ENCODE measurements at regions not wholly inside any gene's neighbourhood (a gene's known extent, or its start where the extent isn't known, plus 50 kb on each side); places are given as distances from the start of the nearest gene placed in this dataset.

DNA sequence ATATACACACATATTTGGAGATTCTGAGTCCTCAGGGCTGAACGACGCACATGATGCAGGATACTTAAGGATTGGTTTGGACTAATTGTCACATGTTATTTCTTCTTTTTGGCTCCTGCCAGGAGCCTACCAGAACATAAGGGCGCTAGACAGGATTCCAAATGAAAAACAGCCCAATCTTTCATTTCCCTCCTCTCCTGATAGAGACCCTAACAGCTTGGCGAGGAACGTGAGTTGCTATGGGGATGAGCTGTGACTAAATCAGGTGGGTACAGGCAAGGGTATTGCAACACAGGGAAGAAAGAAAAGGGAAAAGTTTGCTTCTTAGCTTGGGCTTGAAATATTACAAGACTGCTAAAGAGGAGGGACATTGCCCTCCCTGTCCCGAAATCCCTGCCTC lies 109.9 kb downstream of the AIPL1 start:
- no peak for DNase-seq (ENCODE audit: low read depth, low spot score)

DNA sequence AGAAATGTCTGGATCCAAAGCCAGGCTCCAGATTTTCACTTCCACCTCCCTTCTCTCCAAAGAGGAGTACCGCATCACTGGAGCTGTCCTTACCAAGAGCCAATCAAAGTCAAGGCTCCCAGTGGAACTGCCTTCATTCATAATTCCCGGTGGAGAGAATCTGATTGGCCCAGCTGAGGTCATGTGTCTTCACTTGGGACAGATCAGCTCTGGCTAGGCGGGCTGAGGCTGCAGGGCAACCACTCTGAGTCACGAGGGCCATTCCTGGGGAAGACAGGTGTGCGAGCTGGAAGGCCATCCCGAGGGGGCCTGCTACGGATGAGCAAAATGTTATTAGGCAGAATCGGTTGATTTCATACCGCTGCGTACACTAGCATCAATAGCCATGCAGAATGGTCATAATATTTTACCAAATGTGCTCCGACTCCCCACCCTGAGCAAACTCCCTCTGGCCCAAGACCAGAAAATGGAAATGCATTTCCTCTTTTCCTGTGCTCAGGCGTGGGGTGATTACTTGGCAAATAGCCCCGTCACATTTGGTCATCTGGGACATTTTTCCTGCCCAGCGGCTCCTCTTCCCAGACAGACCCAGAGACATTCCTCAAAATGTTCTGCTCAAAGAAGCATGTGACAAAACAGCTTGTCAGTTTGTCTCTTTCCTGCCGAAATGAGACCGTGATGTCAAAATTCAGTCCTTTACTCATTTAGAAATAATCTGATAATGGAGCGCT lies 111.1 kb downstream of the AIPL1 start:
- DNase-seq (ENCODE audit: low read depth, low spot score), result peak; percentile 23

- no peak for DNase-seq (ENCODE audit: low read depth, low spot score)
Measured at GRCh38 chr17:6322316-6322715, 112.6 kb downstream of the AIPL1 start.

GRCh38 chr17:6314311-6314710 lies 120.6 kb downstream of the AIPL1 start:
- no peak for DNase-seq (ENCODE audit: low read depth, low spot score)

- DNase-seq (ENCODE audit: low read depth, low spot score), result no peak
Measured at GRCh38 chr17:6313835-6314234, 121.1 kb downstream of the AIPL1 start.

GRCh38 chr17:6306820-6307219 lies 128.1 kb downstream of the AIPL1 start:
- DNase-seq (ENCODE audit: low read depth, low spot score), result no peak

DNA sequence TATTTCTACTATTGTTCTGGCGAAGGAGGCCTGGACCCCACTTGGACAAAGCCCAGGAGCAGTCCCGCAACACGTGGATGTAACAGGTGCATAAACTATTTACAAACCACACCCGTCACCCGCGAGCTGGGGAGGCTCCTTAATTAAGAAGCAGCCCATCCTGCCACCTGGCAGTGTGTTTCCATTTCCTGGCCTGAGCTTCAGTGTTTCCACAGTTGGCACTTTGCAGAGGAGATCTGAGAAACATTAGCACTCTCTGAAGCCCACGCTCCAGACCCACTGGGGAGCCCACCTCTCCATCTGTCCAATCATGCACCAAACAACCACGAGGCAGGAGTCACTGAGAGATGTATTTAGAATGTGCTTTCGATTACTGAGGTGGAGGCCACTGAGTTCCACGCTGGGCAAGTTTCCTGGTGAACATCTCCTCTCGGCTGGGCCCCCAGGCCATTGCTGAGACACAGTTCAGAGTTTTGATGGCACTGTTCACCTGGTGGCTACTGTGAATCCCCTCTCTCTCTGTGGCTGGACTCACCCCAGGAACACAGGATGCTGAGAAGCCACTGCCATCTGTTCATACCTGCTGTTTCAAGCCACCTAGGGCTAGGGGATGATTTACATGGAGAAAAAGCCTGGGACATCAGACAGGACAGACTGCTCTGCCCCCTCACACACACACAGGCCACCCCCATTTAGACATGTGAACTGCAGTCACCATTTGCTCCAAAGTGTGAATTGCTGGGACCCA lies 129.1 kb downstream of the AIPL1 start:
- DNase-seq (ENCODE audit: low read depth, low spot score), result no peak

GRCh38 chr17:6304894-6305612 lies 129.9 kb downstream of the AIPL1 start:
- DNase-seq (ENCODE audit: low read depth, low spot score), result no peak

DNA sequence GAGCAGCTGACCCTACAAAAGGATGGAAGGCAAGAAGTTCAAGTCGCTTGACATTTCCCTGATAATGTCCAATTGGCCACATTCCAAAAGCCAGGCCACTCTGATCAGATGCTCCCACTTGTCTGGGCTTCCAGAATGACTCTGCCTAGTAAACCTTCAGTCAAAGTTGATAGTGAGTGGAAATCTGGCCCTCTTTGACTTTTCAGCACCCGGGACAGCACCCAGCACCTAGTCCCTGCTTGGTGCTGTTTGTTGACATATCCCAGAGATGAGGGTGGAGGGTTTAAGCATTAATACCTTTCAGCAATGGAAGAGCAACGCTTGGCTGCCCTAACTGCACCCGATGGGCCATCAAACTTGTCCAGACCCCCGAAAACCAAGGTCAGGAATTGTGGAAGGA lies 131.3 kb downstream of the AIPL1 start:
- DNase-seq (ENCODE audit: low read depth, low spot score), result peak; percentile 62

DNA sequence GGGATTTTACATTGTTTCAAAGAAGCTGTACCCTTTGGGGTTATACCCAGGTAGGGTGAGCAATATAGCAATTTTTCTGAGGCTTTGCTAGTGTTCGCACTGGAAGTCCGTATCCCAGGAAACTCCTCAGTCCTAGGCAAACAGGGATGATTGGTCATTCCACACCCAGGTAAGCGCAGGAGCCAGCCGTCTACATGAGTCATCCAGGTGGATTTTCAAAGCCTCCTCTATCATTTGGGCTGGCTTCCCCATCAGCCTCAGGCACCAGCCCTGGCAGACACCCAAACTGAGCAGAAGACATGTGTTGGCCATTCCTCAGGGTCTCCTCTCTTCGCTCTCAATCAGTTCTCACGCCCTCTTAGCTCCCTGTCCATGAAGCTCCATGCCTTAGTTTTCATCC lies 135.6 kb downstream of the AIPL1 start:
- no peak for DNase-seq (ENCODE audit: low read depth, low spot score)

DNA sequence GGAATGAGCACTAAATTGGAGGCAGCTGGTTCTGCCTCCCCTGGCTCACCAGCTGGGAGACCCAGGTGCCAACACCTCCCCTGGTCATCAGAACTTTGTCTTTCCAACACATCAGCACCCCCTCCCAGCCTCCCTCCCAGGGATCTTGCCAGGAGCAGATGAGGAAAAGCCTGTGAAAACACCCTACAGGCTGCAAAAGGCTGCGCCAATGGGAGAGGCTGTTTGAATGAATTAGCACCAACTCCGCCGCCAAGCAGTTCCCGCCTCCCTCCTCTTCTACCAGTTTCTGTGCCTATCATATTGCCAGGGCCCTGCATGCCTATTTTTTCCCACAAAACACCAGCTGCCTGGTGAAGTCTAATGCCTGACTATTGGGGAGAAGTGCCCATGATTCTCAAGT lies 137.0 kb downstream of the AIPL1 start:
- DNase-seq (ENCODE audit: low read depth, low spot score), result no peak

GRCh38 chr17:6297119-6297518 lies 137.8 kb downstream of the AIPL1 start:
- DNase-seq (ENCODE audit: low read depth, low spot score), result no peak

DNA sequence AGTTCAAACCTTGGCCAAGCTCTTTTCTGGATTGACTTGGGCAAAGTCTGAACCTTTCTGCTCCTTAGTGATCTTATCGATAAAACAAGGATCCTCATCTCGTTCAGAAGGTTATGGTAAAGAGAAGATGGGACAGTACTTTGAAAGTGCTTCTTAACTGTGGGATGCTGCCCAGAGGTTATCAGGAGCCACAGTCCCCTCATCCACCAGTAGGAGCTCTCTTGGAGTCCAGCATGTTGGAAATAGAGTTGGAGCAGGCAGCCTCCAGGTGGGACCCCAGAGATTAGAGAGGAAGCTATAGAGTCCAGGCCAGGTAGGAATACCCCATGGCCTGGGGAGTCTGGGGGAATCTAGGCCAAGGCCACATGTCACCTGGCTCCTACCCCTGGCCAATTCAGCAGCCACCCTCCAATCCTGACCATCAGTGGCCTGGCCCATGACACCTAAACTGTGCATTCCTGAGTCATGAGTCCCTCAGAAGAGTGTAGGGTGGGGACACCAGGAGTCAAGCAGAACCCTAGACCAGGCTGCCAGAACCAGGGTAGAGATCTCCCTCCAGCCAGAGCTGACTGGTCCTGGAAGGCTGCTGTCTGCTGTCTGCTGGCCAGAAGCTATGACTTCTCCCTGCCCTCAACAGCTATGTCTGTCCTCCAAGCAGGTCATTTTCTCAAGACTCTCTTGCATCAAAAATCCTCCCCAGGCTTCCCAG lies 144.3 kb downstream of the AIPL1 start:
- DNase-seq (ENCODE audit: low read depth, low spot score), result no peak

GRCh38 chr17:6286233-6286632 lies 148.7 kb downstream of the AIPL1 start:
- DNase-seq (ENCODE audit: low read depth, low spot score), result peak; percentile 60

DNA sequence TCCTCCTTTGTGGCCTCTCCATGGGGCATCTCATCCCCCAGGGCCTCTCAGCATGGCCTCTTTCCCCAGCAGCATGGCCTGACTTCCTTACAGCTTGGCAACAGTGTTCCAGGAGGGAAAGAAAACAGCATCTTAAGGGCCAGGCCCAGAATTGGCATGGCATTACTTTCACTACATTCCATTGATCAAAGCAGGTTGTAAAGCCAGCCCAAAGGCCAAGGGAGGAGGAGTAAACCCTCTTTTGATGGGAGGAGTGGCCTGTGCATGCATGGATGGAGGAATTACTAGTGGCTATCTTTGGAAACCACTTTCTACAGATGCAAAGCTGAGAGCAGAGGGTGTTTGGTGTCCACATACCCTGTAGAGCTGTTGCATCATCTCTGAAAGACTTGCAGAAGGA lies 149.4 kb downstream of the AIPL1 start:
- no peak for DNase-seq (ENCODE audit: low read depth, low spot score)

GRCh38 chr17:6279659-6280058 lies 155.3 kb downstream of the AIPL1 start:
- DNase-seq (ENCODE audit: low read depth, low spot score), result peak; percentile 73

DNA sequence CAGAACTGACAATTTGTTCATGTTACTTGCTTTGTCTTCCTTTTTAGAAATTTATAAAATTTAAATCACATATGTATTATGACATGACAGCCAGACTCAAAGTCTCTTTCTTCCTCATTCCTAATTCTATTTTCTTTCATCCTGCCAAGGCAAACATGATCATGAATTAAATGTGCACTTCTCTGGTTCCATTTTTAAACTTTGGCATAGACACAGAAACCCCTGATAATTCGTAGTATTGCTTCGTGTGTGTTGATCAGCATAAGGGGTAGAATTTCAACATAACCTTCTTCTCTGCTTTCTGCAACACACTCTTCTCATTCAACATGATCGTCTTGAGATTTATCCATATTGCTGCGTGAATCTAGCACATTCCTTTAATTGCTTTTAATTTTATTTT lies 156.5 kb downstream of the AIPL1 start:
- DNase-seq (ENCODE audit: low read depth, low spot score), result no peak

- DNase-seq (ENCODE audit: low read depth, low spot score), result no peak
Measured at GRCh38 chr17:6276711-6277110, 158.2 kb downstream of the AIPL1 start.

DNA sequence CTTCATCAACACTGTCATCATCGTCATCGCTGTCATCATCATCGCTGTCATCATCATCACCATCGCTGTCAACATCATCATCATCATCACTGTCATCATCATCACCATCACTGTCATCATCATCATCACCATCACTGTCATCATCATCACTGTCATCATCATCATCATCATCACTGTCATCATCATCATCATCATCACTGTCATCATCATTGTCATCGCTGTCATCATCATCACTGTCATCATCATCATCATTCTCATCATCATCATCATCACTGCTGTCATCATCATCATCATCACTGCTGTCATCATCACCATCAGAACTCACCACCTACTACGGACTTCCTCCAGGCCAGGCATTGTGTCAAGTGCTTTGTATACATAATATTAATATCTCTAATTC lies 160.6 kb downstream of the AIPL1 start:
- no peak for DNase-seq (ENCODE audit: low read depth, low spot score)

DNA sequence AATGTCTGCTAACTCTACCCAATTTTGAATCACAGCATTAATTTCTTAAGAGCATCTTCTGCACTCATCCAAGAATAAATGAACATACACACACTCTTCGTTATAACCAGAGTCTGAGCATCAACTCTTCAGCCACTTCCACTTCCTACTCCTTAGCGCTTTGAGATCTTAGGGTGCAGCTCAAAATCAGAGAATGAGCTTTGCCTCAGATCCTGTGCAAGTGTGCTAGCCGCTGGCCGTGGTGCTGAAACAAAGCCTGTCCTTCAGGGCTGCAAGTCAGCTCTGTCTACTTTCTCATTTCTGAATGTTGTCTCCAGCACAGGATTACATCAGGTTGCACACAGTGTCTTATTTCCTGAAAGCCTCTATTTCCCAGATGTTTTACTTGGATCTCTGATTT lies 165.4 kb downstream of the AIPL1 start:
- DNase-seq (ENCODE audit: low read depth, low spot score), result peak; percentile 26

DNA sequence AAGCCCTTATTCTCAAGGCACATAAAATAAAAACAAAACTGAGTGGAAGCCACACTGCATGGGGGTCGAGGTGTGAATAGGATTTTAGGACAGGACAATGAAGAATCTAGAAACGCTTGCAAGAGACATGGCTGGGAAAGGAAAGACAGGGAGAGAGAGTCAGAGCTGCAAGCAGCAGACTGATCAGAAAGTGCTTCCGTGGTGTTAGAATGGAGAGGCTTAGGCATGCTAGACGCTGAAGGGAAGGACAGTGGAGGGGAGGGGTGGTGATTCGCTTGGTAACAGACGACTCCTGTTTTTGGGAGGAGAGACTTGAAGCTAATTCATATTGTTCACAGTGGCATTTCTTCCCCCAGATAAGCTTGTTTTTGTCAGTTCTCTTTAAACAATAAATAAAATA lies 173.5 kb downstream of the AIPL1 start:
- no peak for DNase-seq (ENCODE audit: low read depth, low spot score)

DNA sequence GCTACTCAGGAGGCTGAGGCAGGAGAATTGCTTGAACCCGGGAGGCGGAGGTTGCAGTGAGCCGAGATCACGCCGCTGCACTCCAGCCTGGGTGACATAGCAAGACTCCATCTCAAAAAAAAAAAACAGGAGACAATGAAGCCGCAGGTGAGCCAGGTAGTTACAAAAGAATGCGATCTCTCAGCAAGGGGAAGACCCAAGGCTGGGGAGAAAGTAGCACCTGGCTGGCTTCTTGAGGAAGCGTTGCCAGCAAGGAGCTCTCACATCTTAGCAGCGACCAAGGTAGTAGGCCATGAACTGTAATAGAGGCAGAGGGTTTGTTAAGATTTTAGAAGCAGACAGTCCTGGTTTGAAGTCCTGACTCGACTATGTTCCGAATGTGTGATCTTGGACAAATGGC lies 175.0 kb downstream of the AIPL1 start:
- DNase-seq (ENCODE audit: low read depth, low spot score), result no peak

Data from ELF-1 (cell line).